ENCODE measurements at regions not wholly inside any gene's neighbourhood (a gene's known extent, or its start where the extent isn't known, plus 50 kb on each side); places are given as distances from the start of the nearest gene placed in this dataset.

GRCh38 chr11:69976794-69977193 lies 101.3 kb upstream of the ANO1 start:
- DNase-seq: no peak

- DNase-seq: no peak
These were observed 100.2 kb upstream of the ANO1 start for GRCh38 chr11:69977951-69978350.

GRCh38 chr11:69978841-69979614 lies 99.1 kb upstream of the ANO1 start:
- no peak for DNase-seq

- no peak for DNase-seq
These were observed 98.5 kb upstream of the ANO1 start for GRCh38 chr11:69979632-69980031.

GRCh38 chr11:69981119-69981784 lies 96.9 kb upstream of the ANO1 start:
- DNase-seq: no peak

GRCh38 chr11:69982690-69983570 lies 95.2 kb upstream of the ANO1 start:
- DNase-seq: no peak

- no peak for DNase-seq
These were observed 94.6 kb upstream of the ANO1 start for GRCh38 chr11:69983571-69983877.

GRCh38 chr11:69983897-69984438 lies 94.1 kb upstream of the ANO1 start:
- no peak for DNase-seq

GRCh38 chr11:69984457-69985261 lies 93.5 kb upstream of the ANO1 start:
- no peak for DNase-seq

- DNase-seq: no peak
These were observed 92.8 kb upstream of the ANO1 start for GRCh38 chr11:69985331-69985640.

GRCh38 chr11:69985641-69986439 lies 92.3 kb upstream of the ANO1 start:
- DNase-seq: no peak

- DNase-seq: no peak
These were observed 91.7 kb upstream of the ANO1 start for GRCh38 chr11:69986440-69986787.

GRCh38 chr11:69986830-69987229 lies 91.3 kb upstream of the ANO1 start:
- DNase-seq: no peak

GRCh38 chr11:69992026-69992425 lies 86.1 kb upstream of the ANO1 start:
- no peak for DNase-seq

GRCh38 chr11:69992943-69993694 lies 85.0 kb upstream of the ANO1 start:
- no peak for DNase-seq

GRCh38 chr11:69994810-69995209 lies 83.3 kb upstream of the ANO1 start:
- no peak for DNase-seq

GRCh38 chr11:69995697-69996096 lies 82.4 kb upstream of the ANO1 start:
- DNase-seq: no peak

- DNase-seq: no peak
These were observed 81.7 kb upstream of the ANO1 start for GRCh38 chr11:69996451-69996850.

GRCh38 chr11:69997352-69997751 lies 80.8 kb upstream of the ANO1 start:
- no peak for DNase-seq

- DNase-seq: no peak
These were observed 78.4 kb upstream of the ANO1 start for GRCh38 chr11:69999721-70000120.

GRCh38 chr11:70000228-70000627 lies 77.9 kb upstream of the ANO1 start:
- DNase-seq: no peak

Measured in activated CD4-positive, alpha-beta T cell treated with anti-CD3 and anti-CD28 coated beads for 4 hours (primary cell).